Tongue (tissue), 1 donor: ENCODE measurements at regions not wholly inside any gene's neighbourhood (a gene's known extent, or its start where the extent isn't known, plus 50 kb on each side); places are given as distances from the start of the nearest gene placed in this dataset.

Source experiments
- DNase-seq: peaks from one replicate; pipeline ENCODE4 v3.0.0-alpha.2; 2015

DNA sequence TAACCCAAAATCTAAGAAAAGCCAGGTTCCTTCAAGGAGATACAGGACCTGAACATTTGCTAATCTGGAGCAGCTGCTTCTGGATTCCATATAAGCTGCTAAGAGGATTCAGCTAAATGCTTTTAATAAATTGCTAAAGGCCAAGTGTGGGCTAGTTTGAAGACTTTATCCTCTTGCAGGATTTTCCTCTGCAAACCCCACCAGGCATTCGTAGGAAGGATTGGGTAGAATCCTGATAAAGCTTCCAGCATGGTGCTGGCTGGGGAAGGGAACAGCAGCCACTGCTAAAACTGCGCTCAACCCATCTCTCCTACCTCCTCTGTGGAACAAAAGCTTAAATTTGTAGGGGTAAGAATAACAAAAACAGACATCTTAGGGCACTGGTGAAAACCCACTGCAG, 61.3 kb upstream of the TAB3 start:
- DNase-seq: no peak

DNA sequence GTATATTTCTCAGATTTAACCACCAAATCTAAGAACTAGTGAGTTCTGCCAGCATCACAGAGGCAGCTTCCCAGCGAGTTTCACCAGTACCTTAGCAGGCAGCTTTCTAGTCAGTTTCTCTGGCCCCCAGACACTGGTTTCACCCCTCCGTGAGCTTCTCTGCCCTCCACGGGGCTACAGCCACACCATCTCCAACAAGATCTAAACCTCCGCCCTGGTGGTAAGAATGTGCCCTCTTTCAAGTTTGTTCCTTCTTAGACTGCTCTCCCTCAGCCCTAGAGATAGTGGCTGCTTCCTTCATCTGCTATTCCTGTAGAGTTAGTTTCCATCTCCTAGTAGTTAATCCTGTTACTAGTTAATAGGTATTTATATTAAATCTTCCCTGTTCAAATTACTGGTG, 60.5 kb upstream of the TAB3 start:
- no peak for DNase-seq

DNA sequence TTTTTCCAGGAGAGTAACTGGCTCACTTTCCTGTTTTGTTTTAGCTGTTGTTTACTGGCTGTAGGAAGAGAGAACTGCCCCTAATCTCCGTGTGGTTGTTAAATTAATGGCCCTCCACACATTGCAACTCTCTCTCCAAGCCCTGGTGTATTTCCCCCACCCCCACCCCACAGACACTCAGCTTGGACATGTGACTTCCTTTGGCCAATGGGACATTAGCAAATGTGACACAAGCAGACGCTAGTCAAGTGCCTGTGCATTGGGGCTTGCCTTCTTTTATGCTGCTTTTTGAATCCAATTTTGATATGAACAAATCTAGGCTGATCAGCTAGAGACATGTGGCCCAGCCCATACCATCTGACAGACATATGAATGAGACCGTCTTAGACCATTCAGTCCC, 59.6 kb upstream of the TAB3 start:
- no peak for DNase-seq

DNA sequence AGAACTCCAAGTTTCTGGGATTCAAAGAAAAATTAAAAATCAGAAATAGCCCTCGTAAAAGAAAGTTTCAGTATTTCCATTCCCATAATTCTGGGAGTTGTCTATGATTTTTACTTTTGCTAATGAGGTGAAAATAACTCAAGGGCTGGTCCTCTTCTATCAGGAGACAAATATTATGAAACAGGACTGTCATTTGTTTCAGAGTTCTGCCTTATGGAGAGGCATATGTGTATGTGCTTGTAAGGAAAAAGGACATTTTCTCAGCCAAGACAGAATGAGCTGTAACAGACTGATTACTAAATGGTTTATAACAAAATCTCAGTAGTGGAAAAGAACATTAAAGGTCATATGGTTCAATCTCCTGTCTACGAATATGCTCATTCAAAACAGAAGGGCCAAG, 59.0 kb upstream of the TAB3 start:
- DNase-seq: no peak

DNA sequence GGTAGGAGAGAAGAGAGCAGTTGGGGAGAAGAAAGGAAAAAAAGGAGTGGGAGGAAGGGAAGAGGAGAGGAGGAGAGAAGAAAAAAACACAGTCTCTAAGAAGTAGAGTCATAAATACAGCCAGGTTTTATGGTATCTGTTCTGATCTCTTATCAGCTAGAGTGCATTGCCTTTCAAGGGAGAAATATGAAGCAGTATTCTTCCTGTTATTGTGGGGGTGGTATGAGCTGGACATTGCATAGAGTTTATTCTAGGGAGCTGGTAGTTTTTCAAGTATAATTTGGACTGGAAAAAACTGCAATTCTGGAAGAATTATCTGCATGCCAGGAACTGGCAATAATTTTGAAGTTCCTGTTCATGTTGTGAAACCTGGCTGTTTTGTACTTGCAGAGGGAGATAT, 54.9 kb upstream of the TAB3 start:
- DNase-seq: no peak

DNA sequence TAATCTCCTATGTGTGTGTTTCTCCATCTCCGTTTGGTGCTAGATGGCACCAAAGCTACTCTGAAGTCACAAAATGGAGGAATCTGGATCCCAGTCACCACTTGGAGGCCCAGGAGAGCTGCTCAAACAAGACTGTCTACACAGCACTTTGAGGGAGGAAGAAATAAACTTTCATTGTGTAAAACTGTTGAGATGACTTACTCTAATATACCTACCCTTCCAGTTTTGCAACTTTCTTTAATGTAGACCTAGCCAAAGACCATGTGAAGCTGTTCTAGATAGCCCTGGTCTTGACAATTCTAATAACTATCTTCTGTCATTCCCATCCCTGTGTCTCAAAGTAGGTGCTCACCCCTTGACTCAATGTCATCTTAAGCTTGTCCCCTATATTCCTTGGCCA, 52.8 kb upstream of the TAB3 start:
- no peak for DNase-seq

DNA sequence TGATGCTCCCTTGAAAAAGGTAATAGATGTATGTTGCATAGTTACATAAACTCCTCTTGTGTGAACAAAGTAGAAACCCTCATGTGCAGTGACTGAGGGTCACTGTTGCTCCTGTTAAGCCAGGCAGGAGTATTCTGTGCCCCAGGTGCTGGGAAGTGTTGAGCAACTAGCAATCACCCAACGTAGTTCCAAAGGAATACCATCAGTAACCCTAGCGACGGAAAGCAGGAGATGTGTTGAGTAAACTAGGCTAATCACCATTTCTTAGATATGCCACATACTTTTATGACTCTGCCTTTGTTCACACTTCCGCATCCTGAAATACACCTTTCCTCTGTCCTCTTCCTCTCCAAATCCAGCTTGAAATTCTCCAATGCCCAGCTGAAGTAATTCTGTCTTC, 50.9 kb upstream of the TAB3 start:
- no peak for DNase-seq
